Neuronal stem cell (in vitro differentiated cells): ENCODE measurements at regions not wholly inside any gene's neighbourhood (a gene's known extent, or its start where the extent isn't known, plus 50 kb on each side); places are given as distances from the start of the nearest gene placed in this dataset.

Experiments used
- DNase-seq: peaks from one replicate; pipeline ENCODE4 v3.0.0-alpha.2; 2013; ENCODE audit warnings: low spot score
- H2AFZ ChIP-seq: one replicate; pipeline ENCODE4 v1.6.1; 2013; ENCODE audit warnings: mild to moderate bottlenecking, low read length, inconsistent platforms
- H2AK5ac ChIP-seq: 2 replicates; pipeline ENCODE4 v1.6.1; 2013; ENCODE audit warnings: low read depth, mild to moderate bottlenecking, inconsistent platforms, low read length, moderate library complexity, mixed read lengths
- H2BK120ac ChIP-seq: 2 replicates; pipeline ENCODE4 v1.6.1; 2013; ENCODE audit warnings: low read depth, mild to moderate bottlenecking, inconsistent platforms, low read length, moderate library complexity, mixed read lengths
- H2BK12ac ChIP-seq: one replicate; pipeline ENCODE4 v1.6.1; 2013; ENCODE audit warnings: low read length, inconsistent platforms
- H2BK15ac ChIP-seq: 2 replicates; pipeline ENCODE4 v1.6.1; 2013; ENCODE audit warnings: mild to moderate bottlenecking, low read length, inconsistent platforms, mixed read lengths
- H2BK5ac ChIP-seq: one replicate; pipeline ENCODE4 v1.6.1; 2013; ENCODE audit warnings: inconsistent platforms, mild to moderate bottlenecking, low read length, moderate library complexity
- H3K14ac ChIP-seq: one replicate; pipeline ENCODE4 v1.6.1; 2013; ENCODE audit warnings: low read length, inconsistent platforms
- H3K18ac ChIP-seq: 2 replicates; pipeline ENCODE4 v1.6.1; 2013; ENCODE audit warnings: low read length, inconsistent platforms
- H3K23ac ChIP-seq: 2 replicates; pipeline ENCODE4 v1.6.1; 2013; ENCODE audit warnings: low read depth, mild to moderate bottlenecking, mixed read lengths, low read length, inconsistent platforms; ENCODE audit not compliant: poor library complexity
- H3K27ac ChIP-seq: replicated peaks from 3 replicates; pipeline ENCODE4 v1.5.1; 2013; ENCODE audit warnings: low read length, inconsistent platforms
- H3K27me3 ChIP-seq, 3 experiments: 2 replicates each; pipeline ENCODE4 v1.6.1; 2013; ENCODE audit warnings: low read length in 3 of 3, mild to moderate bottlenecking in 2 of 3, inconsistent platforms in 1 of 3, low read depth in 1 of 3, mixed read lengths in 1 of 3, moderate library complexity in 1 of 3; ENCODE audit not compliant: control insufficient read depth in 3 of 3, insufficient read depth in 3 of 3
- H3K36me3 ChIP-seq, 2 donors: replicated peaks in 1 of 2; 2 replicates each; pipeline ENCODE4 v1.6.1; 2013; ENCODE audit warnings: low read length in 2 of 2; ENCODE audit not compliant: control insufficient read depth in 2 of 2, insufficient read depth in 2 of 2
- H3K4ac ChIP-seq: 2 replicates; pipeline ENCODE4 v1.6.1; 2013; ENCODE audit warnings: inconsistent platforms, mild to moderate bottlenecking, low read length, moderate library complexity
- H3K4me1 ChIP-seq, 2 donors: 1 replicate in 1 of 2; 2 replicates in 1 of 2; pipeline ENCODE4 v1.6.1; 2013; ENCODE audit warnings: low read length in 2 of 2, low read depth in 1 of 2; ENCODE audit not compliant: control insufficient read depth in 2 of 2, insufficient read depth in 1 of 2
- H3K4me2 ChIP-seq: one replicate; pipeline ENCODE4 v1.6.1; 2013; ENCODE audit warnings: mild to moderate bottlenecking, low read length, inconsistent platforms; ENCODE audit not compliant: insufficient read depth, poor library complexity, severe bottlenecking
- H3K4me3 ChIP-seq, 2 donors: 2 replicates each; pipeline ENCODE4 v1.5.1; 2013; ENCODE audit warnings: low read length in 2 of 2, mild to moderate bottlenecking in 2 of 2, inconsistent platforms in 1 of 2, moderate library complexity in 1 of 2
- H3K79me1 ChIP-seq: one replicate; pipeline ENCODE4 v1.6.1; 2013; ENCODE audit warnings: low read depth, mild to moderate bottlenecking, inconsistent platforms, low read length, moderate library complexity
- H3K9ac ChIP-seq: one replicate; pipeline ENCODE4 v1.6.1; 2013; ENCODE audit warnings: mild to moderate bottlenecking, low read depth, low read length, inconsistent platforms; ENCODE audit not compliant: poor library complexity
- H3K9me3 ChIP-seq, 2 donors: replicated peaks in 1 of 2; 2 replicates each; pipeline versions ENCODE3 to v1.6.1; 2013; ENCODE audit warnings: low read length in 2 of 2, mild to moderate bottlenecking in 2 of 2, inconsistent platforms in 1 of 2, low read depth in 1 of 2, mixed read lengths in 1 of 2, moderate library complexity in 1 of 2; ENCODE audit not compliant: control insufficient read depth in 2 of 2, insufficient read depth in 1 of 2
- H4K8ac ChIP-seq: one replicate; pipeline ENCODE4 v1.6.1; 2013; ENCODE audit warnings: low read depth, mild to moderate bottlenecking, inconsistent platforms, low read length, moderate library complexity
- H4K91ac ChIP-seq: one replicate; pipeline ENCODE4 v1.6.1; 2013; ENCODE audit warnings: low read length, low read depth, mild to moderate bottlenecking, inconsistent platforms; ENCODE audit not compliant: poor library complexity
- WGBS, 2 donors: extraction: QIAGEN DNeasy Blood & Tissue Kit; methylation state at CpG; one replicate each; pipeline ENCODE4 v1.1.7; 2013; ENCODE audit warnings: missing lambda C conversion rate in 2 of 2, mixed read lengths in 1 of 2; ENCODE audit not compliant: insufficient read length in 2 of 2, insufficient replicate concordance in 1 of 2; ENCODE audit errors: extremely low coverage in 2 of 2; 5-methylcytosine and 5-hydroxymethylcytosine counted together

DNA sequence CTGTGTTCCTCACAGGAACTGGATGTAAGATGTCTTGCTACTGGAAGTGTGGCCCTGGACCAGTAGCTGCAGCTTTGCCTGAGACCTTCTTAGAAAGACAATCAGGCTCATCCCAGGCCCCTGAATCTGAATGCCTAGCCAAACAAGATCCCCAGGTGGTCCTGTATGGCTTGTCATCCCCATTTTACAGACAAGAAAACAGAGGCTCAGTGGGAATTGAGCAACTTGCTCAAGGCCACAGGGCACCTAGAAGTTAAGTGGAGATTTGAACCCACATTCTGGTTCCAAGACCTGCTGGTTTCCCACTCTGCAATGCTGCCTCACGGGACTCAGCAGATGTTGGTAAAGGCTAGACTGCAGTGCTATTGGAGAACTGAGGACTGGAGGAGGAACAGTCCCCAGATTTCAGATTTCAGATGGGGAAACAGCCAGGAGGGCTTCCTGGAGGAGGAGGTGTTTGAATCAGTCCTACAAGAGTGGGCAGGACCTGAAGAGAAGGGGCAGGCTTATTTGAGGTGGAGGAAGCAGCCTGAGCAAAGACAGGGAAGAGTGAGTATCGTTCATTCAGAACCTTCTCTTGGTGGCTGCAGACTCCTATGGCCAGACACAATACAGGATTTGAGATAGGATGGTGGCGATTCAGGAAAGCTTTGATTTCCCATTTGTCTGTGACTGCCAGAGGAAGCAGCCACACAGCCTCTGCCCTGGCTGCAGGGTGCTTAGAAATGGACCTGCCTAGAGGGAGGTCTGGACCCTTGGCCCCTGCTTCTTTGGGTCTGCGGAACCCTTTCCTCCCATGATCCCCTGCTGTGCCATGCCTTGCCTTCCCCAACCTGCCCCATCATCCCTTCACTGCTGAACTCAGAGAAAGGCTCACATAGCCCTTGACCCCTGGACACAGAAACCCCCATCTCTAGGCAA lies 233.4 kb upstream of the NLRP1 start:
- Histone ChIP-seq H3K4me1 (no peaks in the 10 kb centered on the region), H3K79me1 (no peaks in the 10 kb centered on the region), H2BK5ac (no peak overlapping the region), H3K14ac (no peak overlapping the region), H3K27ac (no peak overlapping the region), H4K91ac (no peak overlapping the region), H3K9ac (no peak overlapping the region), H3K36me3 (no peaks in the 10 kb centered on the region), H3K18ac (peak overlapping the region; percentile 73), H2AFZ (no peak overlapping the region), H4K8ac (no peak overlapping the region), H3K23ac (peak overlapping the region; percentile 59), H2BK12ac (no peak overlapping the region), H3K27me3 (no peaks in the 10 kb centered on the region), H3K4me3 (no peak overlapping the region), H3K9me3 (no peaks in the 10 kb centered on the region), H3K4ac (no peak overlapping the region), H2AK5ac (peak overlapping the region; percentile 66), H2BK120ac (no peak overlapping the region), H3K4me2 (no peak overlapping the region), H2BK15ac (no peak overlapping the region)
- WGBS, 2 donors, result no CpG with 5 or more reads among the region's 4 CpGs
- DNase-seq, result no peak

DNA sequence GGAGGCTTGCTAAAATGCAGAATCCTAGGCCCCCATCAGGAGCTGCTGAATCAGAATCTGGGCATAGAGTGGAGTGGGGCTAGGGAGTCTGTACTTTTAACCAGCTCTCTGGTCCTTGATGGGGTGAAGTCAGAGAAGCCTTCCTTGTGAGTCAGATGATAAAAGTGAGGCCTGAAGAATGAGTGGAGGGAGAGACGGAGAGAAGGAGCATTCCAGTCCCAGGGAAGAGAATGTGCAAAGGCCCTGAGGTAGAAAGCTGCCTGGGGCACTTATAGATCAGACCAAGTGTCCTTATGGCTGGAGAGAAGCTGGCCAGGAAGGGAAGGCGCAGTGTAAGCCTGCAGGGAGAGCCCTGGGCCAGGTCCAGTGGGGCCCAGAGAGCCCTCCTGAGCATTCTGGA lies 235.1 kb upstream of the NLRP1 start:
- Histone ChIP-seq H2BK5ac (peak overlapping the region; percentile 42), H3K14ac (no peak overlapping the region), H4K8ac (no peak overlapping the region), H3K36me3 (no peaks in the 10 kb centered on the region), H3K4me1 (no peaks in the 10 kb centered on the region), H2BK15ac (no peak overlapping the region), H3K9ac (no peak overlapping the region), H3K9me3 (no peaks in the 10 kb centered on the region), H3K18ac (no peak overlapping the region), H2AK5ac (no peak overlapping the region), H3K27me3 (no peaks in the 10 kb centered on the region), H3K27ac (no peak overlapping the region), H3K79me1 (no peaks in the 10 kb centered on the region), H2AFZ (no peak overlapping the region), H3K23ac (no peak overlapping the region), H4K91ac (no peak overlapping the region), H3K4ac (no peak overlapping the region), H2BK12ac (no peak overlapping the region), H3K4me2 (no peak overlapping the region), H2BK120ac (no peak overlapping the region), H3K4me3 (no peak overlapping the region)
- no peak for DNase-seq
- WGBS, 2 donors, result no CpG with 5 or more reads among the region's 2 CpGs

- H3K18ac ChIP-seq, result peak overlapping the region; percentile 77
- no peak overlapping the region for H3K23ac ChIP-seq
- H3K27me3 ChIP-seq, result no peaks in the 10 kb centered on the region
- no peaks in the 10 kb centered on the region for H3K36me3 ChIP-seq
- H2BK5ac ChIP-seq, result peak overlapping the region; percentile 42
- H3K4me2 ChIP-seq, result no peak overlapping the region
- H2AFZ ChIP-seq, result no peak overlapping the region
- H3K4me1 ChIP-seq, result no peaks in the 10 kb centered on the region
- H2AK5ac ChIP-seq, result peak overlapping the region; percentile 88
- DNase-seq, result no peak
- no peak overlapping the region for H4K91ac ChIP-seq
- H3K4ac ChIP-seq, result no peak overlapping the region
- no peak overlapping the region for H3K27ac ChIP-seq
- H3K4me3 ChIP-seq, result no peak overlapping the region
- no peaks in the 10 kb centered on the region for H3K79me1 ChIP-seq
- no peak overlapping the region for H3K9ac ChIP-seq
- no peak overlapping the region for H2BK12ac ChIP-seq
- peak overlapping the region; percentile 93 for H4K8ac ChIP-seq
- no peaks in the 10 kb centered on the region for H3K9me3 ChIP-seq
- WGBS, 2 donors, result no CpG with 5 or more reads among the region's 13 CpGs
- H2BK15ac ChIP-seq, result peak overlapping the region; percentile 71
- H3K14ac ChIP-seq, result no peak overlapping the region
- no peak overlapping the region for H2BK120ac ChIP-seq
These were observed 235.8 kb upstream of the NLRP1 start for GRCh38 chr17:5819921-5820685.
